GM12878 (cell line): ENCODE measurements at regions not wholly inside any gene's neighbourhood (a gene's known extent, or its start where the extent isn't known, plus 50 kb on each side); places are given as distances from the start of the nearest gene placed in this dataset.

Source experiments
- ATAC-seq: fragments of 200-7000 bp; cut with Tn5 transposase; 3 replicates; pipeline ENCODE4 v1.9.1; 2020; ENCODE audit warnings: mild to moderate bottlenecking, moderate library complexity
- BruUV-seq: library from RNA; stranded (reverse); fragments of 400-500 nt; replicated peaks from 2 replicates; lab custom pipeline; 2021; lab: Mats Ljungman, UMichigan
- CTCF ChIA-PET: fragments of 300-600 bp; sonication (Branson Sonifier 250); formaldehyde crosslinking; extraction: SDS; loops from one replicate; lab custom pipeline; 2021; ENCODE audit warnings: inconsistent platforms; lab: Yijun Ruan, JAX
- POLR2A ChIA-PET: fragments of 350-600 bp; formaldehyde crosslinking; extraction: SDS; loops from one replicate; lab custom pipeline; 2021; ENCODE audit warnings: inconsistent platforms; lab: Charles Lee
- RAD21 ChIA-PET: fragments of 300-600 bp; sonication (Branson Sonifier 250); formaldehyde crosslinking; loops from one replicate; lab custom pipeline; 2023; ENCODE audit warnings: antibody characterized with exemption; ENCODE audit not compliant: unreplicated experiment; lab: Charles Lee
- SMC1A ChIA-PET: fragments of 300-600 bp; sonication (Branson Sonifier 250); formaldehyde crosslinking; loops from one replicate; lab custom pipeline; 2023; ENCODE audit not compliant: unreplicated experiment, uncharacterized antibody; lab: Charles Lee
- DNase-seq: peaks from one replicate; pipeline ENCODE4 v3.0.0-alpha.2; 2011; ENCODE audit warnings: low read depth, low spot score
- FAIRE-seq: peaks from 3 replicates; lab custom pipeline; 2011; peaks lifted over from hg19 to GRCh38; lab: Jason Lieb, UNC
- H2AFZ ChIP-seq: 2 replicates; pipeline ENCODE4 v1.6.0; 2011; ENCODE audit warnings: low read depth, low read length, control low read depth; ENCODE audit not compliant: control insufficient read depth
- H3K27ac ChIP-seq: 2 replicates; pipeline ENCODE4 v1.5.1; 2011; ENCODE audit warnings: control low read depth; ENCODE audit not compliant: control insufficient read depth, insufficient read depth
- H3K27me3 ChIP-seq, 2 experiments: replicated peaks in 1 of 2; 2 replicates each; pipeline versions ENCODE4 v1.6.0 to v1.6.1; 2011; ENCODE audit warnings: low read length in 1 of 2; ENCODE audit not compliant: control insufficient read depth in 2 of 2, insufficient read depth in 2 of 2
- H3K36me3 ChIP-seq, 2 experiments: 2 replicates each; pipeline ENCODE4 v1.5.1; 2011; ENCODE audit warnings: low read length in 1 of 2; ENCODE audit not compliant: control insufficient read depth in 2 of 2, insufficient read depth in 2 of 2
- H3K4me1 ChIP-seq: 2 replicates; pipeline ENCODE4 v1.6.1; 2011; ENCODE audit warnings: mild to moderate bottlenecking, low read length, moderate library complexity, mixed read lengths; ENCODE audit not compliant: control insufficient read depth, insufficient read depth
- H3K4me2 ChIP-seq: 2 replicates; pipeline ENCODE4 v1.6.0; 2011; ENCODE audit warnings: control low read depth; ENCODE audit not compliant: control insufficient read depth, insufficient read depth
- H3K4me3 ChIP-seq: fragments of 200-600 bp; sonication (generic); 2 replicates; pipeline ENCODE4 v1.5.1; 2016
- H3K79me2 ChIP-seq: 2 replicates; pipeline ENCODE4 v1.6.0; 2011; ENCODE audit warnings: low read length; ENCODE audit not compliant: control insufficient read depth, insufficient read depth
- H3K9ac ChIP-seq: 2 replicates; pipeline ENCODE4 v1.8.0; 2011; ENCODE audit warnings: low read length, control low read depth, mixed read lengths; ENCODE audit not compliant: control insufficient read depth, insufficient read depth
- H3K9me3 ChIP-seq: replicated peaks from 3 replicates; pipeline ENCODE4 v1.5.1; 2011; ENCODE audit warnings: mild to moderate bottlenecking, low read length; ENCODE audit not compliant: control insufficient read depth, insufficient read depth
- H4K20me1 ChIP-seq: 2 replicates; pipeline ENCODE4 v1.6.0; 2011; ENCODE audit not compliant: control insufficient read depth, insufficient read depth
- ATF2 ChIP-seq: IDR thresholded peaks from 2 replicates; pipeline ENCODE4 v1.6.1; 2012; ENCODE audit warnings: low read length, inconsistent platforms
- BACH1 ChIP-seq: fragments of 450-650 bp; IDR thresholded peaks from 2 replicates; pipeline ENCODE4 v1.6.1; 2017; ENCODE audit warnings: mild to moderate bottlenecking, borderline replicate concordance
- CHD2 ChIP-seq: IDR thresholded peaks from 2 replicates; pipeline ENCODE4 v1.6.1; 2011; ENCODE audit warnings: low read depth, low read length, improper control_type of control experiment, borderline replicate concordance
- IRF3 ChIP-seq: fragments of 450-650 bp; IDR thresholded peaks from 2 replicates; pipeline ENCODE4 v1.6.1; 2014; ENCODE audit warnings: mild to moderate bottlenecking
- KAT2A ChIP-seq: conservative IDR thresholded peaks from 2 replicates; pipeline ENCODE4 v1.6.1; 2011; ENCODE audit warnings: low read depth, low read length; ENCODE audit not compliant: control insufficient read depth
- NFXL1 ChIP-seq: fragments of 450-650 bp; IDR thresholded peaks from 2 replicates; pipeline ENCODE4 v1.6.1; 2017; ENCODE audit warnings: antibody characterized with exemption, mild to moderate bottlenecking, borderline replicate concordance
- NFYB ChIP-seq: IDR thresholded peaks from 2 replicates; pipeline ENCODE4 v1.6.1; 2011; ENCODE audit warnings: low read depth, mild to moderate bottlenecking, low read length, improper control_type of control experiment, moderate library complexity; ENCODE audit not compliant: insufficient read depth
- NKRF ChIP-seq: fragments of 450-650 bp; conservative IDR thresholded peaks from 2 replicates; pipeline ENCODE4 v1.6.1; 2017; ENCODE audit warnings: mild to moderate bottlenecking, moderate library complexity
- PBX3 ChIP-seq: IDR thresholded peaks from 2 replicates; pipeline ENCODE4 v1.6.1; 2011; ENCODE audit warnings: mild to moderate bottlenecking, low read depth, low read length, moderate library complexity; ENCODE audit not compliant: insufficient replicate concordance
- POLR2AphosphoS2 ChIP-seq: IDR thresholded peaks from 2 replicates; pipeline ENCODE4 v1.6.1; 2011; ENCODE audit warnings: low read depth, mild to moderate bottlenecking, low read length, improper control_type of control experiment, moderate library complexity
- PRDM15 ChIP-seq: fragments of 450-650 bp; formaldehyde crosslinking; IDR thresholded peaks from 2 replicates; pipeline ENCODE4 v1.4.0; 2020; ENCODE audit warnings: mild to moderate bottlenecking, moderate library complexity
- SP1 ChIP-seq: IDR thresholded peaks from one replicate; pipeline ENCODE4 v1.6.1; 2011; ENCODE audit warnings: low read depth, low read length
- TARDBP ChIP-seq: IDR thresholded peaks from 2 replicates; pipeline ENCODE4 v1.6.1; 2016; ENCODE audit warnings: borderline replicate concordance
- YBX1 ChIP-seq: fragments of 450-650 bp; IDR thresholded peaks from 2 replicates; pipeline ENCODE4 v1.6.1; 2016; ENCODE audit warnings: antibody characterized with exemption
- ZNF274 ChIP-seq: IDR thresholded peaks from one replicate; pipeline ENCODE4 v1.8.0; 2011; ENCODE audit not compliant: insufficient read length, insufficient read depth
- ZNF384 ChIP-seq: IDR thresholded peaks from 2 replicates; pipeline ENCODE4 v1.6.1; 2012; ENCODE audit warnings: low read depth, mild to moderate bottlenecking, low read length, improper control_type of control experiment, borderline replicate concordance
- WGBS: methylation state at CpG from one replicate; pipeline ENCODE4 v1.1.6; 2016; ENCODE audit warnings: low lambda C conversion rate; ENCODE audit not compliant: insufficient replicate concordance, insufficient coverage; ENCODE audit errors: missing lambda C conversion rate; 5-methylcytosine and 5-hydroxymethylcytosine counted together
- in situ Hi-C: fragments of 300-500 bp; cut with MboI; formaldehyde crosslinking; loops from 9 replicates; pipeline ENCODE4 v1.14.3; 2018; ENCODE audit warnings: mixed read lengths
- intact Hi-C: fragments of 100-400 bp; cut with micrococcal nuclease; formaldehyde crosslinking; loops from one replicate; pipeline ENCODE4 v1.14.2; 2022; ENCODE audit not compliant: unreplicated experiment

GRCh38 chr7:52249741-52250140 lies 785.7 kb upstream of the POM121L12 start (continued):
- TF ChIP-seq NFYB (no peak), YBX1 (no peak), BACH1 (no peak), NFXL1 (no peak), ZNF274 (no peak), PBX3 (no peak), POLR2AphosphoS2 (no peak), KAT2A (no peak), SP1 (no peak)

- Histone ChIP-seq H3K4me3 (no peak overlapping the region), H3K79me2 (no peaks in the 10 kb centered on the region), H3K9ac (no peak overlapping the region), H3K27ac (no peak overlapping the region), H4K20me1 (no peaks in the 10 kb centered on the region), H3K36me3 (no peaks in the 10 kb centered on the region), H2AFZ (no peak overlapping the region), H3K4me1 (no peaks in the 10 kb centered on the region), H3K27me3 (no peaks in the 10 kb centered on the region), H3K4me2 (no peak overlapping the region), H3K9me3 (no peaks in the 10 kb centered on the region)
- CTCF ChIA-PET: no interaction called here
- intact Hi-C loops (no loop called here), in situ Hi-C loops (no loop called here)
- RAD21 ChIA-PET: no interaction called here
- 13% methylated on average over 4 of the region's 4 CpGs for WGBS
- ATAC-seq: no peak
- no peak for DNase-seq
- SMC1A ChIA-PET: no interaction called here
- no peak for FAIRE-seq
- POLR2A ChIA-PET: no interaction called here
- no TSS peak for BruUV-seq
- TF ChIP-seq IRF3 (no peak), NKRF (no peak), ATF2 (no peak), TARDBP (no peak), CHD2 (no peak), PRDM15 (CRISPR knock-in tag) (no peak), ZNF384 (no peak)
Observed at GRCh38 chr7:52247518-52247917, 787.9 kb upstream of the POM121L12 start.
